Activated CD4-positive, alpha-beta T cell treated with anti-CD3 and anti-CD28 coated beads for 4 hours (primary cell): ENCODE measurements at regions not wholly inside any gene's neighbourhood (a gene's known extent, or its start where the extent isn't known, plus 50 kb on each side); places are given as distances from the start of the nearest gene placed in this dataset.
"Not testable (repeated sequence)": the region's sequence is repeated elsewhere in the genome, so short reads cannot be mapped to it uniquely, and the experiment has no call there.

Experiments used
- DNase-seq, 2 donors: peaks; one replicate each; pipeline ENCODE4 v3.0.0-alpha.2; 2020

- DNase-seq: no peak
Observed at GRCh38 chr2:150812664-150813367, 325.3 kb upstream of the RND3 start.

- DNase-seq: no peak
Observed at GRCh38 chr2:150812066-150812465, 324.6 kb upstream of the RND3 start.

- DNase-seq: no peak
Observed at GRCh38 chr2:150811259-150811855, 323.9 kb upstream of the RND3 start.

- no peak for DNase-seq
Observed at GRCh38 chr2:150809103-150809502, 321.6 kb upstream of the RND3 start.

- DNase-seq: no peak
Observed at GRCh38 chr2:150806336-150806735, 318.9 kb upstream of the RND3 start.

GRCh38 chr2:150803689-150804398 is 316.4 kb upstream of the RND3 start:
- DNase-seq: no peak

- DNase-seq: no peak
Observed at GRCh38 chr2:150802635-150803034, 315.2 kb upstream of the RND3 start.

GRCh38 chr2:150796236-150796635 is 308.8 kb upstream of the RND3 start:
- DNase-seq: not testable (repeated sequence)

GRCh38 chr2:150792780-150793300 is 305.4 kb upstream of the RND3 start:
- DNase-seq: no peak

- DNase-seq: no peak
Observed at GRCh38 chr2:150791567-150791966, 304.1 kb upstream of the RND3 start.

- no peak for DNase-seq
Observed at GRCh38 chr2:150789376-150789905, 302.0 kb upstream of the RND3 start.

GRCh38 chr2:150788426-150789140 is 301.1 kb upstream of the RND3 start:
- no peak for DNase-seq

- no peak for DNase-seq
Observed at GRCh38 chr2:150787353-150788093, 300.1 kb upstream of the RND3 start.

- no peak for DNase-seq
Observed at GRCh38 chr2:150784389-150784788, 296.9 kb upstream of the RND3 start.

GRCh38 chr2:150783896-150784295 is 296.4 kb upstream of the RND3 start:
- no peak for DNase-seq

- no peak for DNase-seq
Observed at GRCh38 chr2:150783015-150783414, 295.5 kb upstream of the RND3 start.

- DNase-seq: no peak
Observed at GRCh38 chr2:150782613-150783012, 295.1 kb upstream of the RND3 start.

- DNase-seq: no peak
Observed at GRCh38 chr2:150781142-150781541, 293.7 kb upstream of the RND3 start.

GRCh38 chr2:150778828-150779227 is 291.4 kb upstream of the RND3 start:
- no peak for DNase-seq

- DNase-seq: no peak
Observed at GRCh38 chr2:150769421-150769820, 282.0 kb upstream of the RND3 start.

GRCh38 chr2:150767991-150768746 is 280.7 kb upstream of the RND3 start:
- DNase-seq: no peak
